ENCODE measurements at regions not wholly inside any gene's neighbourhood (a gene's known extent, or its start where the extent isn't known, plus 50 kb on each side); places are given as distances from the start of the nearest gene placed in this dataset.

GRCh38 chr1:112788054-112788453, 72.9 kb upstream of the PPM1J start:
- TF ChIP-seq CTCF (IDR thresholded peaks at IDR 0.05) = no peak
- no peak for TF ChIP-seq EZH2 (IDR thresholded peaks at IDR 0.05)
- no peak for TF ChIP-seq EZH2phosphoT487 (IDR thresholded peaks at IDR 0.05)
